ENCODE measurements at regions not wholly inside any gene's neighbourhood (a gene's known extent, or its start where the extent isn't known, plus 50 kb on each side); places are given as distances from the start of the nearest gene placed in this dataset.

DNA sequence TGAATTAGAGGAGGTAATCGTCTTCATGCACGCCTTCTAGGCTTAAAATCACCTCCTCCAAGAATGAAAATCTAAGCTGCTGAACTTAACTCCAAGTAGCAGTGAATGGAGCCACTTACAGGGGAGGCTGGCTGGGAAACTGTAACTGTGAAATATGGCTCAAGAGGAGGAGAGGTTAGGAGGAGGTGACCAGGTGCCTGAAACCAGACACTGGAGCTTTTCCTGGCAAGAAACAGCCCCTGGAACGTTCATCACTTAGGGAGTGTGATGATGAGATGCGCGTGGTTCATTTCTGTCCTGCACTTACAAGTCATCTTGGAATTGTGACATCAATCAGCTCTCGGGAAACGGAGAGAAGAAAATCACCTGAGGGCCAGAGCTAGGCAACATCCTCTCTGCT, 62.3 kb upstream of the TMEM132C start:
- no peak overlapping the region for H3K4me2 ChIP-seq (ENCODE audit: low read length)
- H3K9me3 ChIP-seq (ENCODE audit: low read length), result no peaks in the 10 kb centered on the region
- no peaks in the 10 kb centered on the region for H3K27me3 ChIP-seq (ENCODE audit: insufficient read depth, low read depth, low read length)
- H3F3A ChIP-seq (ENCODE audit: insufficient read depth, low read length, poor library complexity, severe bottlenecking), result no peaks in the 10 kb centered on the region
- no peak overlapping the region for H2AFZ ChIP-seq (ENCODE audit: low read depth, low read length)
- TF ChIP-seq REST (IDR thresholded peaks at IDR 0.05; ENCODE audit: borderline replicate concordance) (no peak), EP300 (conservative IDR thresholded peaks at IDR 0.05; ENCODE audit: poor library complexity, severe bottlenecking) (no peak), POLR2AphosphoS5 (IDR thresholded peaks at IDR 0.05) (no peak), CTCF (IDR thresholded peaks at IDR 0.05; ENCODE audit: poor library complexity, severe bottlenecking) (no peak), TAF1 (IDR thresholded peaks at IDR 0.05; ENCODE audit: low read depth) (no peak), RAD21 (conservative IDR thresholded peaks at IDR 0.05) (no peak), MXI1 (conservative IDR thresholded peaks at IDR 0.05; ENCODE audit: poor library complexity, severe bottlenecking) (no peak), EZH2 (IDR thresholded peaks at IDR 0.05; ENCODE audit: borderline replicate concordance, insufficient read depth, low read length, poor library complexity, severe bottlenecking) (no peak), SMC3 (conservative IDR thresholded peaks at IDR 0.05; ENCODE audit: poor library complexity) (no peak)
- H3K79me2 ChIP-seq (replicated peaks; ENCODE audit: insufficient read depth, low read length), result no peaks in the 10 kb centered on the region
- no peak overlapping the region for H3K27ac ChIP-seq (ENCODE audit: low read length)
- no peaks in the 10 kb centered on the region for H3K9me2 ChIP-seq (ENCODE audit: insufficient read depth, low read length)
- H3K36me3 ChIP-seq (ENCODE audit: insufficient read depth, low read length), result no peaks in the 10 kb centered on the region
- H3K9ac ChIP-seq (ENCODE audit: low read length), result no peak overlapping the region
- no peak overlapping the region for H3K4me3 ChIP-seq (ENCODE audit: low read length)
- no peaks in the 10 kb centered on the region for H4K20me1 ChIP-seq (ENCODE audit: insufficient read depth)

GRCh38 chr12:128205145-128205544, 61.8 kb upstream of the TMEM132C start:
- Histone ChIP-seq H3K9me3 (ENCODE audit: low read length) (no peaks in the 10 kb centered on the region), H3K27ac (ENCODE audit: low read length) (no peak overlapping the region), H3K9ac (ENCODE audit: low read length) (no peak overlapping the region), H3F3A (ENCODE audit: insufficient read depth, low read length, poor library complexity, severe bottlenecking) (no peaks in the 10 kb centered on the region), H2AFZ (ENCODE audit: low read depth, low read length) (no peak overlapping the region), H3K9me2 (ENCODE audit: insufficient read depth, low read length) (no peaks in the 10 kb centered on the region), H3K4me3 (ENCODE audit: low read length) (no peak overlapping the region), H3K79me2 (replicated peaks; ENCODE audit: insufficient read depth, low read length) (no peaks in the 10 kb centered on the region), H3K4me2 (ENCODE audit: low read length) (no peak overlapping the region), H4K20me1 (ENCODE audit: insufficient read depth) (no peaks in the 10 kb centered on the region), H3K27me3 (ENCODE audit: insufficient read depth, low read depth, low read length) (no peaks in the 10 kb centered on the region), H3K36me3 (ENCODE audit: insufficient read depth, low read length) (no peaks in the 10 kb centered on the region)
- no peak for TF ChIP-seq SMC3 (conservative IDR thresholded peaks at IDR 0.05; ENCODE audit: poor library complexity)
- no peak for TF ChIP-seq CTCF (IDR thresholded peaks at IDR 0.05; ENCODE audit: poor library complexity, severe bottlenecking)
- TF ChIP-seq EP300 (conservative IDR thresholded peaks at IDR 0.05; ENCODE audit: poor library complexity, severe bottlenecking), result no peak
